ENCODE measurements at regions not wholly inside any gene's neighbourhood (a gene's known extent, or its start where the extent isn't known, plus 50 kb on each side); places are given as distances from the start of the nearest gene placed in this dataset.

GRCh38 chr20:8967641-8968245, 101.1 kb upstream of the PLCB4 start:
- Histone ChIP-seq H2AFZ (replicated peaks) (no peak overlapping the region), H3K27ac (no peak overlapping the region), H3K4me3 (no peak overlapping the region), H3K9ac (no peak overlapping the region), H4K20me1 (ENCODE audit: low read depth) (no peaks in the 10 kb centered on the region), H3F3A (ENCODE audit: low read depth) (no peaks in the 10 kb centered on the region), H3K36me3 (no peaks in the 10 kb centered on the region), H3K4me2 (no peak overlapping the region), H3K79me2 (ENCODE audit: low read depth) (no peaks in the 10 kb centered on the region), H3K27me3 (no peaks in the 10 kb centered on the region), H3K9me3 (ENCODE audit: low read depth) (no peaks in the 10 kb centered on the region), H3K4me1 (peaks cover 5% of the 10 kb centered on the region)
- no peaks in the 10 kb centered on the region for H3K36me3 Mint-ChIP-seq
- TF ChIP-seq, protein P1, sequence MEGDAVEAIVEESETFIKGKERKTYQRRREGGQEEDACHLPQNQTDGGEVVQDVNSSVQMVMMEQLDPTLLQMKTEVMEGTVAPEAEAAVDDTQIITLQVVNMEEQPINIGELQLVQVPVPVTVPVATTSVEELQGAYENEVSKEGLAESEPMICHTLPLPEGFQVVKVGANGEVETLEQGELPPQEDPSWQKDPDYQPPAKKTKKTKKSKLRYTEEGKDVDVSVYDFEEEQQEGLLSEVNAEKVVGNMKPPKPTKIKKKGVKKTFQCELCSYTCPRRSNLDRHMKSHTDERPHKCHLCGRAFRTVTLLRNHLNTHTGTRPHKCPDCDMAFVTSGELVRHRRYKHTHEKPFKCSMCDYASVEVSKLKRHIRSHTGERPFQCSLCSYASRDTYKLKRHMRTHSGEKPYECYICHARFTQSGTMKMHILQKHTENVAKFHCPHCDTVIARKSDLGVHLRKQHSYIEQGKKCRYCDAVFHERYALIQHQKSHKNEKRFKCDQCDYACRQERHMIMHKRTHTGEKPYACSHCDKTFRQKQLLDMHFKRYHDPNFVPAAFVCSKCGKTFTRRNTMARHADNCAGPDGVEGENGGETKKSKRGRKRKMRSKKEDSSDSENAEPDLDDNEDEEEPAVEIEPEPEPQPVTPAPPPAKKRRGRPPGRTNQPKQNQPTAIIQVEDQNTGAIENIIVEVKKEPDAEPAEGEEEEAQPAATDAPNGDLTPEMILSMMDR (IDR thresholded peaks at IDR 0.05) = no peak
- TF ChIP-seq EZH2phosphoT487 (IDR thresholded peaks at IDR 0.05) = no peak
- no peak for TF ChIP-seq EZH2 (IDR thresholded peaks at IDR 0.05)
- H3K27ac Mint-ChIP-seq = no peak overlapping the region
- H3K27me3 Mint-ChIP-seq (ENCODE audit: insufficient read depth, low read depth) = peaks cover 2% of the 10 kb centered on the region
- H3K4me1 Mint-ChIP-seq = no peaks in the 10 kb centered on the region
- H3K4me3 Mint-ChIP-seq = no peak overlapping the region
- H3K9me3 Mint-ChIP-seq = peaks cover 7% of the 10 kb centered on the region
- DNase-seq (ENCODE audit: low spot score) = no peak

- Mint-ChIP-seq H3K36me3 (no peaks in the 10 kb centered on the region), H3K27ac (no peak overlapping the region), H3K4me3 (no peak overlapping the region), H3K4me1 (no peaks in the 10 kb centered on the region), H3K9me3 (peaks cover 7% of the 10 kb centered on the region), H3K27me3 (ENCODE audit: insufficient read depth, low read depth) (peaks cover 2% of the 10 kb centered on the region)
- Histone ChIP-seq H3K36me3 (no peaks in the 10 kb centered on the region), H3K27me3 (no peaks in the 10 kb centered on the region), H3F3A (ENCODE audit: low read depth) (no peaks in the 10 kb centered on the region), H3K4me2 (no peak overlapping the region), H3K4me3 (no peak overlapping the region), H2AFZ (replicated peaks) (no peak overlapping the region), H3K79me2 (ENCODE audit: low read depth) (no peaks in the 10 kb centered on the region), H4K20me1 (ENCODE audit: low read depth) (no peaks in the 10 kb centered on the region), H3K9me3 (ENCODE audit: low read depth) (no peaks in the 10 kb centered on the region), H3K4me1 (peaks cover under 1% of the 10 kb centered on the region), H3K27ac (no peak overlapping the region), H3K9ac (no peak overlapping the region)
- DNase-seq (ENCODE audit: low spot score) = no peak
- no peak for TF ChIP-seq EZH2phosphoT487 (IDR thresholded peaks at IDR 0.05)
- no peak for TF ChIP-seq EZH2 (IDR thresholded peaks at IDR 0.05)
Observed at GRCh38 chr20:8969146-8969583, 99.7 kb upstream of the PLCB4 start.

GRCh38 chr20:8971669-8972316, 97.1 kb upstream of the PLCB4 start:
- peaks cover 7% of the 10 kb centered on the region for H3K9me3 Mint-ChIP-seq
- H3K4me1 ChIP-seq = peaks cover 3% of the 10 kb centered on the region
- DNase-seq (ENCODE audit: low spot score) = no peak
- no peaks in the 10 kb centered on the region for H3K79me2 ChIP-seq (ENCODE audit: low read depth)
- no peak for TF ChIP-seq EZH2phosphoT487 (IDR thresholded peaks at IDR 0.05)
- TF ChIP-seq, protein P1 (IDR thresholded peaks at IDR 0.05) = no peak
- TF ChIP-seq EZH2 (IDR thresholded peaks at IDR 0.05) = no peak
- H3K36me3 ChIP-seq = no peaks in the 10 kb centered on the region
- no peak overlapping the region for H2AFZ ChIP-seq (replicated peaks)
- no peaks in the 10 kb centered on the region for H3K9me3 ChIP-seq (ENCODE audit: low read depth)
- H3K36me3 Mint-ChIP-seq = no peaks in the 10 kb centered on the region
- no peak overlapping the region for H3K4me2 ChIP-seq
- H3K27me3 Mint-ChIP-seq (ENCODE audit: insufficient read depth, low read depth) = no peaks in the 10 kb centered on the region
- H4K20me1 ChIP-seq (ENCODE audit: low read depth) = no peaks in the 10 kb centered on the region
- no peak overlapping the region for H3K27ac ChIP-seq
- H3K27me3 ChIP-seq = no peaks in the 10 kb centered on the region
- no peak overlapping the region for H3K4me3 Mint-ChIP-seq
- no peaks in the 10 kb centered on the region for H3K4me1 Mint-ChIP-seq
- H3K27ac Mint-ChIP-seq = no peak overlapping the region
- H3K4me3 ChIP-seq = no peak overlapping the region
- H3F3A ChIP-seq (ENCODE audit: low read depth) = no peaks in the 10 kb centered on the region
- no peak overlapping the region for H3K9ac ChIP-seq

Data from neural progenitor cell (in vitro differentiated cells).